HG03457 (cell line): ENCODE measurements at regions not wholly inside any gene's neighbourhood (a gene's known extent, or its start where the extent isn't known, plus 50 kb on each side); places are given as distances from the start of the nearest gene placed in this dataset.
"Not testable (repeated sequence)": the region's sequence is repeated elsewhere in the genome, so short reads cannot be mapped to it uniquely, and the experiment has no call there.

Experiments used
- ATAC-seq: cut with Tn5 transposase; IDR thresholded peaks from one replicate; pipeline ENCODE4 v1.9.1; 2021; ENCODE audit warnings: moderate number of reproducible peaks; ENCODE audit not compliant: unreplicated experiment

- no peak for ATAC-seq
These were observed 867.1 kb upstream of the GBE1 start for GRCh38 chr3:82628385-82629014.

GRCh38 chr3:82627733-82628132 lies 866.3 kb upstream of the GBE1 start:
- ATAC-seq: no peak

- not testable (repeated sequence) for ATAC-seq
These were observed 859.3 kb upstream of the GBE1 start for GRCh38 chr3:82620744-82621143.

- no peak for ATAC-seq
These were observed 857.1 kb upstream of the GBE1 start for GRCh38 chr3:82618594-82618993.

GRCh38 chr3:82610236-82610635 lies 848.8 kb upstream of the GBE1 start:
- no peak for ATAC-seq

GRCh38 chr3:82607391-82607790 lies 845.9 kb upstream of the GBE1 start:
- ATAC-seq: no peak

GRCh38 chr3:82596805-82597204 lies 835.4 kb upstream of the GBE1 start:
- ATAC-seq: no peak

GRCh38 chr3:82595530-82595929 lies 834.1 kb upstream of the GBE1 start:
- ATAC-seq: no peak

GRCh38 chr3:82587174-82587573 lies 825.7 kb upstream of the GBE1 start:
- ATAC-seq: no peak

GRCh38 chr3:82586414-82586813 lies 825.0 kb upstream of the GBE1 start:
- ATAC-seq: no peak

- ATAC-seq: not testable (repeated sequence)
These were observed 824.6 kb upstream of the GBE1 start for GRCh38 chr3:82586002-82586401.

- ATAC-seq: not testable (repeated sequence)
These were observed 824.1 kb upstream of the GBE1 start for GRCh38 chr3:82585591-82585990.

GRCh38 chr3:82584861-82585260 lies 823.4 kb upstream of the GBE1 start:
- ATAC-seq: not testable (repeated sequence)

- not testable (repeated sequence) for ATAC-seq
These were observed 823.0 kb upstream of the GBE1 start for GRCh38 chr3:82584415-82584814.

GRCh38 chr3:82581350-82581749 lies 819.9 kb upstream of the GBE1 start:
- no peak for ATAC-seq

GRCh38 chr3:82572721-82573120 lies 811.3 kb upstream of the GBE1 start:
- no peak for ATAC-seq

GRCh38 chr3:82568776-82569338 lies 807.4 kb upstream of the GBE1 start:
- no peak for ATAC-seq

GRCh38 chr3:82567029-82567600 lies 805.7 kb upstream of the GBE1 start:
- ATAC-seq: no peak

GRCh38 chr3:82562896-82563295 lies 801.5 kb upstream of the GBE1 start:
- no peak for ATAC-seq

GRCh38 chr3:82561784-82562183 lies 800.3 kb upstream of the GBE1 start:
- ATAC-seq: no peak

GRCh38 chr3:82558081-82558480 lies 796.6 kb upstream of the GBE1 start:
- no peak for ATAC-seq

- no peak for ATAC-seq
These were observed 794.7 kb upstream of the GBE1 start for GRCh38 chr3:82556113-82556512.

- not testable (repeated sequence) for ATAC-seq
These were observed 781.1 kb upstream of the GBE1 start for GRCh38 chr3:82542556-82542955.
